Epithelial cell of esophagus (primary cell): ENCODE measurements at regions not wholly inside any gene's neighbourhood (a gene's known extent, or its start where the extent isn't known, plus 50 kb on each side); places are given as distances from the start of the nearest gene placed in this dataset.
"Not testable (repeated sequence)": the region's sequence is repeated elsewhere in the genome, so short reads cannot be mapped to it uniquely, and the experiment has no call there.

Source experiments
- DNase-seq: peaks from one replicate; pipeline ENCODE4 v3.0.0; 2010; ENCODE audit warnings: low read depth
- H3K4me3 ChIP-seq: 2 replicates; pipeline ENCODE4 v1.5.1; 2011; ENCODE audit warnings: mild to moderate bottlenecking, low read length, control low read depth
- CTCF ChIP-seq: IDR thresholded peaks from 2 replicates; pipeline ENCODE4 v1.5.1; 2011; ENCODE audit warnings: low read depth, mild to moderate bottlenecking, low read length, control low read depth, inconsistent platforms; ENCODE audit not compliant: insufficient read depth; ENCODE audit errors: missing control alignments

- H3K4me3 ChIP-seq: no peak overlapping the region
- TF ChIP-seq CTCF: no peak
- peak; percentile 55 for DNase-seq
Measured at GRCh38 chr18:68177807-68178702, 536.9 kb downstream of the TMX3 start.

GRCh38 chr18:68176901-68177300 lies 538.0 kb downstream of the TMX3 start:
- TF ChIP-seq CTCF: no peak
- no peak overlapping the region for H3K4me3 ChIP-seq
- no peak for DNase-seq

- DNase-seq: peak; percentile 3
- no peak overlapping the region for H3K4me3 ChIP-seq
- no peak for TF ChIP-seq CTCF
Measured at GRCh38 chr18:68172842-68173549, 541.9 kb downstream of the TMX3 start.

- no peak overlapping the region for H3K4me3 ChIP-seq
- no peak for DNase-seq
- TF ChIP-seq CTCF: no peak
Measured at GRCh38 chr18:68164909-68165308, 550.0 kb downstream of the TMX3 start.

GRCh38 chr18:68153821-68154220 lies 561.1 kb downstream of the TMX3 start:
- DNase-seq: peak; percentile 42
- H3K4me3 ChIP-seq: not testable (repeated sequence)

GRCh38 chr18:68152770-68153169 lies 562.1 kb downstream of the TMX3 start:
- DNase-seq: no peak
- peak; percentile 4 for TF ChIP-seq CTCF
- no peak overlapping the region for H3K4me3 ChIP-seq

- H3K4me3 ChIP-seq: no peak overlapping the region
- TF ChIP-seq CTCF: no peak
- DNase-seq: peak; percentile 52
Measured at GRCh38 chr18:68150961-68151360, 563.9 kb downstream of the TMX3 start.
